NCI-H524 (cell line): ENCODE measurements at regions not wholly inside any gene's neighbourhood (a gene's known extent, or its start where the extent isn't known, plus 50 kb on each side); places are given as distances from the start of the nearest gene placed in this dataset.

Experiments
- DNase-seq, 2 experiments: peaks; one replicate each; lab custom pipeline; 2025; lab: John Stamatoyannopoulos, UW

GRCh38 chr18:45168866-45169600, 446.2 kb upstream of the SLC14A2 start:
- no peak for DNase-seq

DNA sequence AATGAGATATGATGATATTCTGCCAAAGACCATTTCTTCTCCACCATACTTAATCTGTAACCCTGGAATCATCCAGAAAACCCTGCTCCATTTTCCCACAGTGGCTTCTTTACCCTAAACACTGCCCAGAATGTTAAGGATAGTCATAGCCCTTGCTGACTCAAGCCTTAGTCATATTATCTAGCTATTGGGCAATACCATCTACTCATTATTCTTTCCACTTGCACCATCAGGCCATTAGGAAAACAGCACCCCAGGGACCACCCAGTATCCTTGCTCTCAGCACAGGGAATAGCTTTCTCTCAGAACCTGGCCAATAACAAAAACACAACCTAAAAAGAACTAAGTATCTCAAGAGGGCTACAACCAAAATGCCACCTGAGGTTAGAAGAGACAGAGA, 445.7 kb upstream of the SLC14A2 start:
- no peak for DNase-seq

DNA sequence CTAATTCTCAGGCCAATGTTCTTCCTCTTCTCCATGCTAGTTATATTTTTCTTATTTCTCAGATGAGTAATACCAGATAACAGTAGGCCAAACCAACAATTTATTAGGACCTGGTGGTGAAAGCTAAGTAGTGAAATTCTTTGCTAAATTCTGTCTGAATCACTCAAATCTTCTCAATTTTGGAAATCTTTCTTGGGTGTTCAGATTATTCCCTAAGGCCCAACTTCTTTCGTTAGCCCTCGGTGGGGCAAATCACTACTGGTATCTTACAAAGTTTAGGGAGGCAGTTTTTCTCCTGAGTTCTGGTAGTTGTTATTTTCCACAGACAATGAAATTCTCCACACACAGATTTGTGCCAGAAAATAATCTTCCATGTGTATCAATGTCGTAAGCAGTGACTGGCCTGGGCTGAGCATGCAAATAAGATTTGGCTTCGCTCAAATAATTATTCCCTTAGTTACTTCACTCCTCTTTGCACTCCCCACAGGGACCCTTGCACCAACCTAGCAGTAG, 443.5 kb upstream of the SLC14A2 start:
- DNase-seq: no peak

- DNase-seq: no peak
Measured at GRCh38 chr18:45173327-45173726, 441.9 kb upstream of the SLC14A2 start.

DNA sequence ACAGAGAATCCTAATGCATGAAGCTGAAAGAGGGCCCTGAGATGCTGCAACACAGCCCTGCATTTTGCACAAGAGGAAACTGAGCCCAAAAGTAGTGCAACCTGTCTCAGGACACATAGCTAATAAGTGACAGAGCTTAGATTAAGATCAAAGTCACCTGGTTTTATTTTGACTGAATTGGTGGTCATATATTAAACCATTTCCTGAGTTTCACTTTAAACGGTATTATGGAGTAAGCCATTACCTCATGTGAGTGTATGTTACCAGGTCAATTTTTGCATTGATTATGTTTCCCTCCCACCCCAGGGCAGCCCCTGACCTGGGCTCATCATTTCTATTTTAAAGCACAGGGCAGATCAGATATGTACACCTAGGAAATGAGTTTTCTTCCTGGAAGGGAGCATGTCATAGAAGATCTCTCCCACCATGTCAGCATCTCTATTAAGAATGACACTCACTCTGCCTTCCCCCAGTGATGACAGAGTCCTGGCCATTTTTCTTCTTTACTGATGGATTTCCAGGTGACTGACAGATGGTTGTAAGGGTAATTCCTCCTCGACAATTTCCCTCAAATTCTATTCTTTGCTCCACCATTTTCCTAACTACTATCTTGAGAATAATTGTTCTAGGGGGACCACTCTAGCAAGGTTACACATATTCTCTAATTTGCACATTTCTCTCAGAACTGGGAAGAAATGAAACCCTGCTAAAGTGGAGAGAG, 441.3 kb upstream of the SLC14A2 start:
- DNase-seq: no peak

- no peak for DNase-seq
Measured at GRCh38 chr18:45174629-45175136, 440.6 kb upstream of the SLC14A2 start.

- DNase-seq: no peak
Measured at GRCh38 chr18:45175511-45175910, 439.8 kb upstream of the SLC14A2 start.

DNA sequence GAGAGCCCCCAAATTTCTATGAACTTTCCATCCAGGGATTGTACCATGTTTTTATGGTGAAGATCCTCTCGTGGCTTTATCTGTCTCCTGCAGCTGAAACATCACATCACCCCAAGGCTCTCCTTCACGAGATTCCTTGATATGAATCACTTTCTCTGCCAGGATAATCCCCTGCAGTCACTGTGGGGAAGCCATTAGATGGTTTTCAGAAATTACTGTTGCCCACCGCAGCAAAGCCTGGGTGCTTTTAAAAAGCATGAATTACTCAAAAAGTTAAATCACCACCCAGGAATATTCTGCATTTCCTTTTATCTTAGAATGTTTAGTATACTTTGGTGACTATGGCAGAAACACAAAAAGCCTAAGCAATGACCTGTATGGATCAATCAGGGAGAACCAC, 428.4 kb upstream of the SLC14A2 start:
- DNase-seq: no peak

- no peak for DNase-seq
Measured at GRCh38 chr18:45191795-45192194, 423.5 kb upstream of the SLC14A2 start.

DNA sequence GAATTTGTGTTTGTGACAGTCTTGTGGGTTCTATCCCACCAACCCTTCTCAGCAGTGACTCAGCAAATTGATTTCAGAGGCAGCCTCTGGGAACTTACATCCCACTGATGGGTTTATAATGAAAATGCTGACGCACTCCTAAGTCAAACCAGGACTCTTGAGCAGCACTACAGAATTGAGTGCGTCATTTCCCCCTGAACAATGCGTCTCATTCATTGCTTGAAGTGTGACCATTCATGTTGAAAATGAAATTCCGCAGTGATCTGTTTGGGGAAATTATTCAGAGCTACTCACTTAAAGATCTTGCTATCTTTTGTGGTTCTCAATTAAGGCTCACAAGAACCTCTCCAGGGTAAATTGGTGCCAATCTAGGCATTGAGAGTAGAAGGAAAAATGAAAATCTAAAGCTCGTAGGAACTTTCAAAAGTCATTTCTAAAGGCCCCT, 417.7 kb upstream of the SLC14A2 start:
- no peak for DNase-seq

GRCh38 chr18:45198526-45198925, 416.8 kb upstream of the SLC14A2 start:
- DNase-seq: no peak

GRCh38 chr18:45201029-45201428, 414.2 kb upstream of the SLC14A2 start:
- DNase-seq: no peak

GRCh38 chr18:45201489-45201888, 413.8 kb upstream of the SLC14A2 start:
- no peak for DNase-seq

- no peak for DNase-seq
Measured at GRCh38 chr18:45202061-45202460, 413.2 kb upstream of the SLC14A2 start.

GRCh38 chr18:45203677-45204076, 411.6 kb upstream of the SLC14A2 start:
- DNase-seq: no peak

GRCh38 chr18:45207328-45207727, 407.9 kb upstream of the SLC14A2 start:
- no peak for DNase-seq

GRCh38 chr18:45208164-45208563, 407.1 kb upstream of the SLC14A2 start:
- no peak for DNase-seq

GRCh38 chr18:45212181-45213039, 402.9 kb upstream of the SLC14A2 start:
- DNase-seq: peak; percentile 72 to 84

GRCh38 chr18:45213040-45213333, 402.3 kb upstream of the SLC14A2 start:
- no peak for DNase-seq

GRCh38 chr18:45218436-45218835, 396.8 kb upstream of the SLC14A2 start:
- no peak for DNase-seq

DNA sequence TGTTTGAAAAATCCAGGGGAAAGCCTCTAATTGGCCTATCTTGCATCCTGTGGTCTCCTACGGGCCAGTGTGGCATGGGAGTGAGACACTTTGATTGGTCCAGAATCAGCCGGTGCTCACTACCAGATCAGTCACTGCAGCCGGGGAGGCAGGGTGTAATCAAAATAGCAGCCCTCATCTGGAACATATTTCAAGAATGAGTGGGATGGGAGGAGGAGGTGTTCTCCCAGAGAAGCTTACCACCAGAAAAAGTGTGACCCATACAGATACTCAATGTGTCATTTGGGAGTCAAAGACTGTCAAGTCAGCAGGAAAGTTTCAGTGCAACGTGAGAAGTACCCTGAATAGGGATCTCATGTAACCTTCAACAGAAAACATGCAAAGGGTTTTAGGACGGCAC, 393.9 kb upstream of the SLC14A2 start:
- no peak for DNase-seq

- no peak for DNase-seq
Measured at GRCh38 chr18:45222180-45222579, 393.1 kb upstream of the SLC14A2 start.
